WI38 (cell line): ENCODE measurements at regions not wholly inside any gene's neighbourhood (a gene's known extent, or its start where the extent isn't known, plus 50 kb on each side); places are given as distances from the start of the nearest gene placed in this dataset.

Experiments
- H3K4me3 ChIP-seq: 2 replicates; pipeline ENCODE4 v1.5.1; 2011; ENCODE audit warnings: low read depth, mild to moderate bottlenecking, control low read depth, low read length
- CTCF ChIP-seq: IDR thresholded peaks from 2 replicates; pipeline ENCODE4 v1.5.1; 2012; ENCODE audit warnings: low read depth, mild to moderate bottlenecking, control low read depth, low read length

- H3K4me3 ChIP-seq, result no peak overlapping the region
- TF ChIP-seq CTCF, result no peak
Measured at GRCh38 chr14:54105898-54106297, 149.3 kb upstream of the BMP4 start.

- no peak overlapping the region for H3K4me3 ChIP-seq
- no peak for TF ChIP-seq CTCF
Measured at GRCh38 chr14:54106661-54107377, 150.2 kb upstream of the BMP4 start.

GRCh38 chr14:54108481-54109471 is 152.2 kb upstream of the BMP4 start:
- no peak overlapping the region for H3K4me3 ChIP-seq
- TF ChIP-seq CTCF, result no peak

- no peak overlapping the region for H3K4me3 ChIP-seq
- no peak for TF ChIP-seq CTCF
Measured at GRCh38 chr14:54109521-54110120, 153.0 kb upstream of the BMP4 start.

GRCh38 chr14:54114941-54115340 is 158.3 kb upstream of the BMP4 start:
- TF ChIP-seq CTCF, result no peak
- H3K4me3 ChIP-seq, result no peak overlapping the region

GRCh38 chr14:54116198-54116885 is 159.7 kb upstream of the BMP4 start:
- no peak overlapping the region for H3K4me3 ChIP-seq
- TF ChIP-seq CTCF, result no peak
